GM20000 (cell line): ENCODE measurements at regions not wholly inside any gene's neighbourhood (a gene's known extent, or its start where the extent isn't known, plus 50 kb on each side); places are given as distances from the start of the nearest gene placed in this dataset.

Experiments used
- DNase-seq: peaks from one replicate; pipeline ENCODE4 v3.0.0; 2012; ENCODE audit warnings: low spot score
- CTCF ChIP-seq: IDR thresholded peaks from 2 replicates; pipeline ENCODE4 v1.5.1; 2012; ENCODE audit warnings: mild to moderate bottlenecking, control low read depth; ENCODE audit errors: extremely low read depth, missing control alignments

DNA sequence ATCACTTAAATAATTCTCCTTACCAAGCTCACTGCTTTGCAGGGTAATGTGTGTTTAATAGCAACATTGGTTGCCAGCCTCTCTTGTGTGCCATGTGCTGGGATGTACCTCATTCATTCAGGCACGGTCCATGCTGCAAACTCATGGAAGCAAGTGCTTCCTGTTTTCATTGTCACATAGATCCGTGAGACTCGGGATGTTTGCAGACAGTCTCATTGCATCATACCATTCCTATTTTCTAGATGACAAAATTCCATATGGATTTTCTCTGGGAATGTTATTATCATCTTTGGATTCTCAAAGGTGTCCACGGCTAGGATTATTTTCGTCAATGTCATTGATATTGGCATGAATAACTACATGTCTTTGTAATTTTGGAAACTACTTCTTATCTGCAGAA is 60.0 kb upstream of the HDAC4 start:
- no peak for TF ChIP-seq CTCF
- DNase-seq: no peak

DNA sequence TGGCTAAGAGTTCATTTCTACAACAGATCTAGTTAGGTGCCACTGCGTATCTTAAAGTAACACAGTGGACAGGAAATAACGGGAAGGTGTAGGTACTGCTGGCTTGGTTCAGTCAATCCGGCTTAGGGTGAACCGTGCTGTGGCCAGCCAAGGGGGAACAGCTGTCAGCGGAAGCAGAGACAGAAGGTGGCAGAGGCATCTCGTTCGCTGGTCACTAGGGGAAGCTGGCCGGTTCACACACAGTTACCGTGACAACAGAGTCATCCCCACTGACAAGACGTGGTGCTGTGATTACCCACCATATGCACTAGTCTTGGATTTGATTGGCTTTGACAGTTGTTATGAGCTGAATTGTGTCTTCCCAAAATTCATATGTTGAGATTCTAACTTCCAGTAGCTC is 58.8 kb upstream of the HDAC4 start:
- DNase-seq: no peak
- TF ChIP-seq CTCF: no peak

GRCh38 chr2:239459056-239459455 is 58.2 kb upstream of the HDAC4 start:
- no peak for DNase-seq
- no peak for TF ChIP-seq CTCF

- no peak for DNase-seq
- TF ChIP-seq CTCF: no peak
Measured at GRCh38 chr2:239457586-239458445, 57.0 kb upstream of the HDAC4 start.

DNA sequence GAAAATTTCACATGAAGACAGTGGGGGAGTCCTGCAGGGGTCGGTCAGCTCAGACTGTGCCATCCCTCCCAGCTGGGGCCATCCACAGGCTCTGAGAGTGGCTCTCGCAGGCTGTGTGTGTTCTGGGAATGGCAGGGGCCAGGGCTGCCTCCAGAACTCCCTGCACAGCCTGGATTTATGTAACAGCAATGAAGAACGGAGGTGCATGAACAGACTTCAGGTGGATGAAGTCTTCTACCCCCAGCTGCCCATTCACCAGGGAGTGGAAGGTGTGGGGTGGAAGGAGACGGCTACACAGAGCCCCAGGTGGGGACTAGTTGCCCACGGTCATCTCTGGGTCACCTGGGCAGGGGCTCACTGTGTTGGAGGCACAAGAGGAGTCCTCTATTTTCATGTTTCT is 56.1 kb upstream of the HDAC4 start:
- no peak for TF ChIP-seq CTCF
- no peak for DNase-seq

DNA sequence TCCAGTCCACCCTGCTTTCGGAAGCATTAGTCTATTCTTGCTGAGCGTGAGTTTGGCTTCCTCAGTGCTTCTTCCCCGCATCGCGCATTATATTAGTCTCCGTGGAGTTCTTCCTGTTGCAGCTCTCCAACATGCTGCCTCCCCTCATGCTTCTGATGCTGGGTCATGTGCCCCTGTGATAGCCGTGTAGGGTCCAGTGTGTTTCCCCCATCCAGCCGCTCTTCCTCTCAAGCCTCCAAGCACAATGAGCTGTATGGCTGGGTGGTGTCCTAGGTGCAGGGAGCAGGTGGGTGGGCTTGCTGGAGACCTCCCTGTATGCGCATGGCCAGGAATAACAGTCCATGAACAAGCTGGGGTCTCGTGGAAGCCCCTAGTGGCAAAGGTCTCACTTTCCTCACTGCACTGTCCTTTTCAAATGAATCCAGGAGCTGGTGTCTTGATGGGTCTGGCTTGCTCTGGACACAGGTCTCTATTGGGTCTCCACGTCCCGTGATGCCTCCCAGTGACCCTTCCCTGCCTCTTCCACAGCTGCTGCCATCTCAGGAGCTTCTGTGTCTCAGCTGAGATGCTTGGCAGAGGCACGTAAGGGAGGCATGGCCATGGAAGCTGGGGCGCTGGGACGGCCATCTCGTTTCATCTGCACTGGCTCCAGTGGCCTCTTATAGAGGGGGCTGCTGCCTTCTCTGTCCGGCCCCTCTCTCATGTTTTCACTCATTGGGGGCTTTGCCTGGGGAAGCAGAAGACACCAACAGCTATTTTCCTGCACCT is 54.8 kb upstream of the HDAC4 start:
- DNase-seq: no peak
- TF ChIP-seq CTCF: no peak

GRCh38 chr2:239454507-239454906 is 53.7 kb upstream of the HDAC4 start:
- no peak for TF ChIP-seq CTCF
- no peak for DNase-seq
